HepG2 (cell line): ENCODE measurements at regions not wholly inside any gene's neighbourhood (a gene's known extent, or its start where the extent isn't known, plus 50 kb on each side); places are given as distances from the start of the nearest gene placed in this dataset.

Experiments used
- CBX5 ChIP-seq: sonication (generic); formaldehyde crosslinking; IDR thresholded peaks from 2 replicates; pipeline ENCODE4 v1.4.0; 2020; ENCODE audit warnings: missing genetic modification reagents, borderline replicate concordance
- EHMT2 ChIP-seq: fragments of 200-600 bp; sonication (generic); IDR thresholded peaks from 2 replicates; pipeline ENCODE4 v1.7.0; 2017; ENCODE audit warnings: antibody characterized with exemption, low read depth, low read length, borderline replicate concordance
- HES4 ChIP-seq: sonication (generic); formaldehyde crosslinking; IDR thresholded peaks from 2 replicates; pipeline ENCODE4 v1.9.0; 2021; ENCODE audit warnings: mild to moderate bottlenecking, missing genetic modification reagents, borderline replicate concordance
- HIVEP1 ChIP-seq: sonication (generic); formaldehyde crosslinking; IDR thresholded peaks from 2 replicates; pipeline ENCODE4 v1.4.0; 2020; ENCODE audit warnings: mild to moderate bottlenecking, missing genetic modification reagents
- IKZF4 ChIP-seq: sonication (generic); formaldehyde crosslinking; IDR thresholded peaks from 2 replicates; pipeline ENCODE4 v1.5.1; 2020; ENCODE audit warnings: borderline replicate concordance, mild to moderate bottlenecking, low read depth, missing genetic modification reagents; ENCODE audit errors: not compliant biosample characterization
- ISL2 ChIP-seq: sonication (generic); formaldehyde crosslinking; IDR thresholded peaks from 2 replicates; pipeline ENCODE4 v1.5.0; 2020; ENCODE audit warnings: missing genetic modification reagents
- MIXL1 ChIP-seq: IDR thresholded peaks from 2 replicates; pipeline ENCODE4 v1.6.1; 2016
- PHB2 ChIP-seq: fragments of 450-650 bp; IDR thresholded peaks from 2 replicates; pipeline ENCODE4 v1.6.1; 2018; ENCODE audit not compliant: partially characterized antibody
- SALL1 ChIP-seq: sonication (generic); formaldehyde crosslinking; IDR thresholded peaks from 2 replicates; pipeline ENCODE4 v1.8.0; 2022; ENCODE audit warnings: mild to moderate bottlenecking, missing genetic modification reagents
- WIZ ChIP-seq: sonication (generic); formaldehyde crosslinking; IDR thresholded peaks from 2 replicates; pipeline ENCODE4 v1.5.1; 2020; ENCODE audit warnings: mild to moderate bottlenecking, missing genetic modification reagents
- ZNF543 ChIP-seq: sonication (generic); formaldehyde crosslinking; IDR thresholded peaks from 2 replicates; pipeline ENCODE4 v1.4.0; 2020; ENCODE audit warnings: mild to moderate bottlenecking, missing genetic modification reagents
- TF ChIP-seq, protein P1 (sequence below): sonication (generic); formaldehyde crosslinking; IDR thresholded peaks from 2 replicates; pipeline ENCODE4 v1.4.0; 2020; ENCODE audit warnings: mild to moderate bottlenecking, missing genetic modification reagents
- TF ChIP-seq, protein P2 (sequence below): sonication (generic); formaldehyde crosslinking; IDR thresholded peaks from 2 replicates; pipeline ENCODE4 v1.8.0; 2022; ENCODE audit warnings: missing genetic modification reagents, mild to moderate bottlenecking, moderate library complexity, borderline replicate concordance
- TF ChIP-seq, protein P3 (sequence below): IDR thresholded peaks from 2 replicates; pipeline ENCODE4 v1.6.1; 2012; ENCODE audit warnings: low read length, improper control_type of control experiment
- TF ChIP-seq, protein P4 (sequence below): IDR thresholded peaks from 2 replicates; pipeline ENCODE4 v1.6.1; 2016; ENCODE audit warnings: control low read depth
- TF ChIP-seq, protein P5 (sequence below): sonication (generic); formaldehyde crosslinking; IDR thresholded peaks from 2 replicates; pipeline ENCODE4 v1.4.0; 2020; ENCODE audit warnings: missing genetic modification reagents
- TF ChIP-seq, protein P6 (sequence below): sonication (generic); formaldehyde crosslinking; IDR thresholded peaks from 2 replicates; pipeline ENCODE4 v1.4.0; 2020; ENCODE audit warnings: missing genetic modification reagents, borderline replicate concordance

DNA sequence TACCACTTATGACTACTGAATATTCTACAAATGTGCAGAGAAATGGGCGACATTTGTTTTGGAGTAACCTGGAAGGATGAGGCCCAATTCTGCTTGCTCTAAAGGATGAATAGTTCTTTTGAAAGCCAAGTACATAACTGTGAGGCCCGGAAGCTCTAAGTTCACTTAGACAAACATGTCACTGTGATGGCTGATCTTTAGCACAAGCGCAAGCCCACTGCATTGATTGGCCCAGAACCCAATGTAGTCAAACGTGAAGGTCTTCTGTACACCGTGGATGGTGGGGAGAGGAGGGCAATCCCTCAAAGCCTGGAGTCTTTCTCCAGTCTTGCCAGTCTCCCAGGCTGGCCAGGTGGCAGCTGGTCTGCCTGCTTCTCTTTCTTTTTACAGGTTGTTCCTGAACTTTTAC, 139.6 kb downstream of the RFC3 start (continued):
- peak; percentile 46; the same call in 1 of the 2 replicates for TF ChIP-seq CBX5 (CRISPR knock-in tag)
- TF ChIP-seq, protein P1, sequence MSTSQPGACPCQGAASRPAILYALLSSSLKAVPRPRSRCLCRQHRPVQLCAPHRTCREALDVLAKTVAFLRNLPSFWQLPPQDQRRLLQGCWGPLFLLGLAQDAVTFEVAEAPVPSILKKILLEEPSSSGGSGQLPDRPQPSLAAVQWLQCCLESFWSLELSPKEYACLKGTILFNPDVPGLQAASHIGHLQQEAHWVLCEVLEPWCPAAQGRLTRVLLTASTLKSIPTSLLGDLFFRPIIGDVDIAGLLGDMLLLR (CRISPR knock-in tag), result no peak
- TF ChIP-seq WIZ (CRISPR knock-in tag), result peak; percentile 83; the same call in 1 of the 2 replicates
- TF ChIP-seq HIVEP1 (CRISPR knock-in tag), result no peak
- TF ChIP-seq SALL1 (CRISPR knock-in tag), result peak; percentile 94
- no peak for TF ChIP-seq PHB2
- TF ChIP-seq, protein P2, sequence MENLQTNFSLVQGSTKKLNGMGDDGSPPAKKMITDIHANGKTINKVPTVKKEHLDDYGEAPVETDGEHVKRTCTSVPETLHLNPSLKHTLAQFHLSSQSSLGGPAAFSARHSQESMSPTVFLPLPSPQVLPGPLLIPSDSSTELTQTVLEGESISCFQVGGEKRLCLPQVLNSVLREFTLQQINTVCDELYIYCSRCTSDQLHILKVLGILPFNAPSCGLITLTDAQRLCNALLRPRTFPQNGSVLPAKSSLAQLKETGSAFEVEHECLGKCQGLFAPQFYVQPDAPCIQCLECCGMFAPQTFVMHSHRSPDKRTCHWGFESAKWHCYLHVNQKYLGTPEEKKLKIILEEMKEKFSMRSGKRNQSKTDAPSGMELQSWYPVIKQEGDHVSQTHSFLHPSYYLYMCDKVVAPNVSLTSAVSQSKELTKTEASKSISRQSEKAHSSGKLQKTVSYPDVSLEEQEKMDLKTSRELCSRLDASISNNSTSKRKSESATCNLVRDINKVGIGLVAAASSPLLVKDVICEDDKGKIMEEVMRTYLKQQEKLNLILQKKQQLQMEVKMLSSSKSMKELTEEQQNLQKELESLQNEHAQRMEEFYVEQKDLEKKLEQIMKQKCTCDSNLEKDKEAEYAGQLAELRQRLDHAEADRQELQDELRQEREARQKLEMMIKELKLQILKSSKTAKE, result no peak
- TF ChIP-seq, protein P3, sequence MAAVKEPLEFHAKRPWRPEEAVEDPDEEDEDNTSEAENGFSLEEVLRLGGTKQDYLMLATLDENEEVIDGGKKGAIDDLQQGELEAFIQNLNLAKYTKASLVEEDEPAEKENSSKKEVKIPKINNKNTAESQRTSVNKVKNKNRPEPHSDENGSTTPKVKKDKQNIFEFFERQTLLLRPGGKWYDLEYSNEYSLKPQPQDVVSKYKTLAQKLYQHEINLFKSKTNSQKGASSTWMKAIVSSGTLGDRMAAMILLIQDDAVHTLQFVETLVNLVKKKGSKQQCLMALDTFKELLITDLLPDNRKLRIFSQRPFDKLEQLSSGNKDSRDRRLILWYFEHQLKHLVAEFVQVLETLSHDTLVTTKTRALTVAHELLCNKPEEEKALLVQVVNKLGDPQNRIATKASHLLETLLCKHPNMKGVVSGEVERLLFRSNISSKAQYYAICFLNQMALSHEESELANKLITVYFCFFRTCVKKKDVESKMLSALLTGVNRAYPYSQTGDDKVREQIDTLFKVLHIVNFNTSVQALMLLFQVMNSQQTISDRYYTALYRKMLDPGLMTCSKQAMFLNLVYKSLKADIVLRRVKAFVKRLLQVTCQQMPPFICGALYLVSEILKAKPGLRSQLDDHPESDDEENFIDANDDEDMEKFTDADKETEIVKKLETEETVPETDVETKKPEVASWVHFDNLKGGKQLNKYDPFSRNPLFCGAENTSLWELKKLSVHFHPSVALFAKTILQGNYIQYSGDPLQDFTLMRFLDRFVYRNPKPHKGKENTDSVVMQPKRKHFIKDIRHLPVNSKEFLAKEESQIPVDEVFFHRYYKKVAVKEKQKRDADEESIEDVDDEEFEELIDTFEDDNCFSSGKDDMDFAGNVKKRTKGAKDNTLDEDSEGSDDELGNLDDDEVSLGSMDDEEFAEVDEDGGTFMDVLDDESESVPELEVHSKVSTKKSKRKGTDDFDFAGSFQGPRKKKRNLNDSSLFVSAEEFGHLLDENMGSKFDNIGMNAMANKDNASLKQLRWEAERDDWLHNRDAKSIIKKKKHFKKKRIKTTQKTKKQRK, result no peak
- TF ChIP-seq HES4 (CRISPR knock-in tag), result no peak
- TF ChIP-seq, protein P4, sequence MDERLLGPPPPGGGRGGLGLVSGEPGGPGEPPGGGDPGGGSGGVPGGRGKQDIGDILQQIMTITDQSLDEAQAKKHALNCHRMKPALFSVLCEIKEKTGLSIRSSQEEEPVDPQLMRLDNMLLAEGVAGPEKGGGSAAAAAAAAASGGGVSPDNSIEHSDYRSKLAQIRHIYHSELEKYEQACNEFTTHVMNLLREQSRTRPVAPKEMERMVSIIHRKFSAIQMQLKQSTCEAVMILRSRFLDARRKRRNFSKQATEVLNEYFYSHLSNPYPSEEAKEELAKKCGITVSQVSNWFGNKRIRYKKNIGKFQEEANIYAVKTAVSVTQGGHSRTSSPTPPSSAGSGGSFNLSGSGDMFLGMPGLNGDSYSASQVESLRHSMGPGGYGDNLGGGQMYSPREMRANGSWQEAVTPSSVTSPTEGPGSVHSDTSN, result peak; percentile 70
- peak; percentile 75; the same call in 1 of the 2 replicates for TF ChIP-seq MIXL1 (CRISPR knock-in tag)
- TF ChIP-seq, protein P5, sequence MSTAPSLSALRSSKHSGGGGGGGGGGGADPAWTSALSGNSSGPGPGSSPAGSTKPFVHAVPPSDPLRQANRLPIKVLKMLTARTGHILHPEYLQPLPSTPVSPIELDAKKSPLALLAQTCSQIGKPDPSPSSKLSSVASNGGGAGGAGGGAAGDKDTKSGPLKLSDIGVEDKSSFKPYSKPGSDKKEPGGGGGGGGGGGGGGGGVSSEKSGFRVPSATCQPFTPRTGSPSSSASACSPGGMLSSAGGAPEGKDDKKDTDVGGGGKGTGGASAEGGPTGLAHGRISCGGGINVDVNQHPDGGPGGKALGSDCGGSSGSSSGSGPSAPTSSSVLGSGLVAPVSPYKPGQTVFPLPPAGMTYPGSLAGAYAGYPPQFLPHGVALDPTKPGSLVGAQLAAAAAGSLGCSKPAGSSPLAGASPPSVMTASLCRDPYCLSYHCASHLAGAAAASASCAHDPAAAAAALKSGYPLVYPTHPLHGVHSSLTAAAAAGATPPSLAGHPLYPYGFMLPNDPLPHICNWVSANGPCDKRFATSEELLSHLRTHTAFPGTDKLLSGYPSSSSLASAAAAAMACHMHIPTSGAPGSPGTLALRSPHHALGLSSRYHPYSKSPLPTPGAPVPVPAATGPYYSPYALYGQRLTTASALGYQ (CRISPR knock-in tag), result 0 out of 2 replicates have a peak, but pooled peaks have one; percentile 27
- TF ChIP-seq IKZF4 (CRISPR knock-in tag), result no peak
- TF ChIP-seq, protein P6, sequence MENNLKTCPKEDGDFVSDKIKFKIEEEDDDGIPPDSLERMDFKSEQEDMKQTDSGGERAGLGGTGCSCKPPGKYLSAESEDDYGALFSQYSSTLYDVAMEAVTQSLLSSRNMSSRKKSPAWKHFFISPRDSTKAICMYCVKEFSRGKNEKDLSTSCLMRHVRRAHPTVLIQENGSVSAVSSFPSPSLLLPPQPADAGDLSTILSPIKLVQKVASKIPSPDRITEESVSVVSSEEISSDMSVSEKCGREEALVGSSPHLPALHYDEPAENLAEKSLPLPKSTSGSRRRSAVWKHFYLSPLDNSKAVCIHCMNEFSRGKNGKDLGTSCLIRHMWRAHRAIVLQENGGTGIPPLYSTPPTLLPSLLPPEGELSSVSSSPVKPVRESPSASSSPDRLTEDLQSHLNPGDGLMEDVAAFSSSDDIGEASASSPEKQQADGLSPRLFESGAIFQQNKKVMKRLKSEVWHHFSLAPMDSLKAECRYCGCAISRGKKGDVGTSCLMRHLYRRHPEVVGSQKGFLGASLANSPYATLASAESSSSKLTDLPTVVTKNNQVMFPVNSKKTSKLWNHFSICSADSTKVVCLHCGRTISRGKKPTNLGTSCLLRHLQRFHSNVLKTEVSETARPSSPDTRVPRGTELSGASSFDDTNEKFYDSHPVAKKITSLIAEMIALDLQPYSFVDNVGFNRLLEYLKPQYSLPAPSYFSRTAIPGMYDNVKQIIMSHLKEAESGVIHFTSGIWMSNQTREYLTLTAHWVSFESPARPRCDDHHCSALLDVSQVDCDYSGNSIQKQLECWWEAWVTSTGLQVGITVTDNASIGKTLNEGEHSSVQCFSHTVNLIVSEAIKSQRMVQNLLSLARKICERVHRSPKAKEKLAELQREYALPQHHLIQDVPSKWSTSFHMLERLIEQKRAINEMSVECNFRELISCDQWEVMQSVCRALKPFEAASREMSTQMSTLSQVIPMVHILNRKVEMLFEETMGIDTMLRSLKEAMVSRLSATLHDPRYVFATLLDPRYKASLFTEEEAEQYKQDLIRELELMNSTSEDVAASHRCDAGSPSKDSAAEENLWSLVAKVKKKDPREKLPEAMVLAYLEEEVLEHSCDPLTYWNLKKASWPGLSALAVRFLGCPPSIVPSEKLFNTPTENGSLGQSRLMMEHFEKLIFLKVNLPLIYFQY (CRISPR knock-in tag), result peak; percentile 71; the same call in 1 of the 2 replicates
- TF ChIP-seq ZNF543, result 0 out of 2 replicates have a peak, but pooled peaks have one; percentile 27
- TF ChIP-seq EHMT2, result peak; percentile 93
- TF ChIP-seq ISL2, result peak; percentile 74; the same call in 1 of the 2 replicates
